ENCODE measurements at regions not wholly inside any gene's neighbourhood (a gene's known extent, or its start where the extent isn't known, plus 50 kb on each side); places are given as distances from the start of the nearest gene placed in this dataset.

DNA sequence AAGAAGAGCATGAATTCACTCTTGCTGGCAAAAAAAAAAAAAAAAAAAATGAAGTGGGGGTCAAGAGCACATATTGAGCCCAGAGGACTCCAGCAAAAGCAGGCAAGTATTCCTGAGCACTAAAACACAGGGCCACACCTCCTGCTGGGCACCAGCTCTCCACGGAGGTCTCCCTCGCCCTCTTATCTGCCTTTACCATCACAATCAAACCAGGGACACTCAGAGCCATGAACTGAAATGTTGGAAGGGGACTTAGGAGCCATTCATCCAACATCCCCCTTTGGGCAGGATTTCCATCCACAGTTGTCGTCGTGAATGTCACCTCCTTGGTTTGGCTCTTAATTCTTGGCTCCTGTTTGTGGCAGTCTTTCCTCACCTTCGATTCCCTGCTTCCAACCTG is 89.8 kb upstream of the GNAO1 start:
- TF ChIP-seq, protein P1, sequence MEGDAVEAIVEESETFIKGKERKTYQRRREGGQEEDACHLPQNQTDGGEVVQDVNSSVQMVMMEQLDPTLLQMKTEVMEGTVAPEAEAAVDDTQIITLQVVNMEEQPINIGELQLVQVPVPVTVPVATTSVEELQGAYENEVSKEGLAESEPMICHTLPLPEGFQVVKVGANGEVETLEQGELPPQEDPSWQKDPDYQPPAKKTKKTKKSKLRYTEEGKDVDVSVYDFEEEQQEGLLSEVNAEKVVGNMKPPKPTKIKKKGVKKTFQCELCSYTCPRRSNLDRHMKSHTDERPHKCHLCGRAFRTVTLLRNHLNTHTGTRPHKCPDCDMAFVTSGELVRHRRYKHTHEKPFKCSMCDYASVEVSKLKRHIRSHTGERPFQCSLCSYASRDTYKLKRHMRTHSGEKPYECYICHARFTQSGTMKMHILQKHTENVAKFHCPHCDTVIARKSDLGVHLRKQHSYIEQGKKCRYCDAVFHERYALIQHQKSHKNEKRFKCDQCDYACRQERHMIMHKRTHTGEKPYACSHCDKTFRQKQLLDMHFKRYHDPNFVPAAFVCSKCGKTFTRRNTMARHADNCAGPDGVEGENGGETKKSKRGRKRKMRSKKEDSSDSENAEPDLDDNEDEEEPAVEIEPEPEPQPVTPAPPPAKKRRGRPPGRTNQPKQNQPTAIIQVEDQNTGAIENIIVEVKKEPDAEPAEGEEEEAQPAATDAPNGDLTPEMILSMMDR (conservative IDR thresholded peaks at IDR 0.05 in 1 of 2, IDR thresholded peaks at IDR 0.05 in 1 of 2; ENCODE audit: low read depth in 1 of 2, low read length in 2 of 2): no peak
- no peak for TF ChIP-seq EZH2 (IDR thresholded peaks at IDR 0.05; ENCODE audit: low read length, missing control alignments)
